HL-60 (cell line): ENCODE measurements at regions not wholly inside any gene's neighbourhood (a gene's known extent, or its start where the extent isn't known, plus 50 kb on each side); places are given as distances from the start of the nearest gene placed in this dataset.

Experiments used
- DNase-seq, 2 experiments: peaks; one replicate each; pipeline ENCODE4 v3.0.0-alpha.2; 2010 to 2020; ENCODE audit warnings: low read depth in 1 of 2, low spot score in 1 of 2
- H3K27ac ChIP-seq: fragments of 250-450 bp; sonication (Bioruptor Pico); replicated peaks from 2 replicates; pipeline ENCODE4 v1.5.1; 2020; ENCODE audit warnings: mild to moderate bottlenecking, moderate library complexity
- H3K27me3 ChIP-seq: fragments of 250-450 bp; sonication (Bioruptor Pico); 2 replicates; pipeline ENCODE4 v1.5.1; 2021; ENCODE audit warnings: mild to moderate bottlenecking, moderate library complexity; ENCODE audit not compliant: insufficient read depth, poor library complexity, severe bottlenecking
- H3K4me3 ChIP-seq: replicated peaks from 2 replicates; pipeline ENCODE4 v1.5.1; 2011; ENCODE audit warnings: mild to moderate bottlenecking, control low read depth, low read length; ENCODE audit not compliant: insufficient read depth
- GABPA ChIP-seq: IDR thresholded peaks from 2 replicates; pipeline ENCODE4 v1.6.1; 2012; ENCODE audit warnings: low read depth
- POLR2AphosphoS5 ChIP-seq: IDR thresholded peaks from 2 replicates; pipeline ENCODE4 v1.6.1; 2012; ENCODE audit warnings: low read depth
- SPI1 ChIP-seq: IDR thresholded peaks from 2 replicates; pipeline ENCODE4 v1.6.1; 2012; ENCODE audit warnings: low read depth, mild to moderate bottlenecking, borderline replicate concordance
- TF ChIP-seq, protein P1 (sequence below): IDR thresholded peaks from 2 replicates; pipeline ENCODE4 v1.6.1; 2012; ENCODE audit warnings: low read depth; ENCODE audit not compliant: insufficient replicate concordance
- TF ChIP-seq, protein P2 (sequence below): IDR thresholded peaks from one replicate; pipeline ENCODE4 v1.5.1; 2011; ENCODE audit warnings: low read length, control low read depth, inconsistent platforms; ENCODE audit not compliant: insufficient read depth

DNA sequence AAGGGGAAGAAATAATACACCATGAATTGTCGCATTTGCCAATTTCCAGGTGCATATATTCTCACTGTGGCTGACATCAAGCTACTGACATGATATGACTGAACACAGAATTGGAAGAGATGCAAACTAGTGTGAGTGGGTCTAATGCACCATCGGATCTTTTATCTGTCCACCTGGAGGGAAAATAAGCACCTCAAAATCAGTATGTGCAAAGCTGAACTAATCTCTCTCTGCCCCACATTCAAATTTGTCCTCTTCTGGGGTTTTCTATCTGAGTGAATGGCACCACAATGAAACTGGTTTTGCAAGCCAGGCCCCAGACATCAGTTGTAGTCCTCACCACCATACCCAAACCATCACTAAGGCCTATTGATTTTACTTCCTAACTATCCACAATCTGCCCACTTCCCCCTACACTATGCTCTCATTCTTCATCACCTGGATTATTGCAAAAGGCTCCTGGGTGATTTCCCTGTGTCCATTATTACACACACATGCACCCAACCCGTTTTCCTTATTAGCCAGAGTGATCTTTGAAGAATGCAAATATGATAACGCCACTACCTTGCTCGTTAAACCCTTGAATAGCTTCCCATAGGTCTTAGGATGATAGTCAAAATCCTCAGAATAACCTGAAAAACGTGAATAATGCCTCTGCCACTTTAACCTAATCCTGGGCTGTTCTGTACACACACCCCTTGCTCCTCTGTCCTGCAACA lies 159.0 kb upstream of the GMDS start:
- no peak for DNase-seq
- Histone ChIP-seq H3K27me3 (no peaks in the 10 kb centered on the region), H3K4me3 (no peak overlapping the region), H3K27ac (no peak overlapping the region)
- TF ChIP-seq, protein P1, sequence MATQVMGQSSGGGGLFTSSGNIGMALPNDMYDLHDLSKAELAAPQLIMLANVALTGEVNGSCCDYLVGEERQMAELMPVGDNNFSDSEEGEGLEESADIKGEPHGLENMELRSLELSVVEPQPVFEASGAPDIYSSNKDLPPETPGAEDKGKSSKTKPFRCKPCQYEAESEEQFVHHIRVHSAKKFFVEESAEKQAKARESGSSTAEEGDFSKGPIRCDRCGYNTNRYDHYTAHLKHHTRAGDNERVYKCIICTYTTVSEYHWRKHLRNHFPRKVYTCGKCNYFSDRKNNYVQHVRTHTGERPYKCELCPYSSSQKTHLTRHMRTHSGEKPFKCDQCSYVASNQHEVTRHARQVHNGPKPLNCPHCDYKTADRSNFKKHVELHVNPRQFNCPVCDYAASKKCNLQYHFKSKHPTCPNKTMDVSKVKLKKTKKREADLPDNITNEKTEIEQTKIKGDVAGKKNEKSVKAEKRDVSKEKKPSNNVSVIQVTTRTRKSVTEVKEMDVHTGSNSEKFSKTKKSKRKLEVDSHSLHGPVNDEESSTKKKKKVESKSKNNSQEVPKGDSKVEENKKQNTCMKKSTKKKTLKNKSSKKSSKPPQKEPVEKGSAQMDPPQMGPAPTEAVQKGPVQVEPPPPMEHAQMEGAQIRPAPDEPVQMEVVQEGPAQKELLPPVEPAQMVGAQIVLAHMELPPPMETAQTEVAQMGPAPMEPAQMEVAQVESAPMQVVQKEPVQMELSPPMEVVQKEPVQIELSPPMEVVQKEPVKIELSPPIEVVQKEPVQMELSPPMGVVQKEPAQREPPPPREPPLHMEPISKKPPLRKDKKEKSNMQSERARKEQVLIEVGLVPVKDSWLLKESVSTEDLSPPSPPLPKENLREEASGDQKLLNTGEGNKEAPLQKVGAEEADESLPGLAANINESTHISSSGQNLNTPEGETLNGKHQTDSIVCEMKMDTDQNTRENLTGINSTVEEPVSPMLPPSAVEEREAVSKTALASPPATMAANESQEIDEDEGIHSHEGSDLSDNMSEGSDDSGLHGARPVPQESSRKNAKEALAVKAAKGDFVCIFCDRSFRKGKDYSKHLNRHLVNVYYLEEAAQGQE, result no peak
- TF ChIP-seq GABPA (no peak), POLR2AphosphoS5 (no peak), SPI1 (no peak)
- TF ChIP-seq, protein P2, sequence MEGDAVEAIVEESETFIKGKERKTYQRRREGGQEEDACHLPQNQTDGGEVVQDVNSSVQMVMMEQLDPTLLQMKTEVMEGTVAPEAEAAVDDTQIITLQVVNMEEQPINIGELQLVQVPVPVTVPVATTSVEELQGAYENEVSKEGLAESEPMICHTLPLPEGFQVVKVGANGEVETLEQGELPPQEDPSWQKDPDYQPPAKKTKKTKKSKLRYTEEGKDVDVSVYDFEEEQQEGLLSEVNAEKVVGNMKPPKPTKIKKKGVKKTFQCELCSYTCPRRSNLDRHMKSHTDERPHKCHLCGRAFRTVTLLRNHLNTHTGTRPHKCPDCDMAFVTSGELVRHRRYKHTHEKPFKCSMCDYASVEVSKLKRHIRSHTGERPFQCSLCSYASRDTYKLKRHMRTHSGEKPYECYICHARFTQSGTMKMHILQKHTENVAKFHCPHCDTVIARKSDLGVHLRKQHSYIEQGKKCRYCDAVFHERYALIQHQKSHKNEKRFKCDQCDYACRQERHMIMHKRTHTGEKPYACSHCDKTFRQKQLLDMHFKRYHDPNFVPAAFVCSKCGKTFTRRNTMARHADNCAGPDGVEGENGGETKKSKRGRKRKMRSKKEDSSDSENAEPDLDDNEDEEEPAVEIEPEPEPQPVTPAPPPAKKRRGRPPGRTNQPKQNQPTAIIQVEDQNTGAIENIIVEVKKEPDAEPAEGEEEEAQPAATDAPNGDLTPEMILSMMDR, result no peak

DNA sequence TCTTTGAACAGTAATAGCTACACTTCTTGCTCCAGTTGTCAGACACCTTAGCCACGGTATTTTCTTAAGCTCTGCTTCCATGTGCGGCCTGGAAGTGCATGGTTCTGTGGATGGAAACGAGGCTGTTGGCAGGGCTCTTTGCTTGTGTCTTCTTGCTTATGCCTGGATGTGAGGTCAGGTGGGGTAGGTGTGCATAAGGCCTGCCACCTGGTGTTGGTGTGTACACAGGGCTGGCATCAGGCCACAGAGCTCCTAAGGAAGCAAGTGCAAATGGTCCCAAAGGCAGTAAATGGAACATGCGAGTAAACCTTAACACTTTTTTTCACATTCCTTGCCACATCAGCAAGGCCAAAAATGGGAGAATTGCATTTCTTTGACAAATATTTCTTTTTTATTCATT lies 158.1 kb upstream of the GMDS start:
- no peak overlapping the region for H3K4me3 ChIP-seq
- DNase-seq, result no peak
- H3K27me3 ChIP-seq, result no peaks in the 10 kb centered on the region
- no peak overlapping the region for H3K27ac ChIP-seq
- TF ChIP-seq SPI1, result no peak
- no peak for TF ChIP-seq POLR2AphosphoS5
- TF ChIP-seq GABPA, result no peak
- TF ChIP-seq, protein P1, result no peak
- TF ChIP-seq, protein P2, result no peak

DNA sequence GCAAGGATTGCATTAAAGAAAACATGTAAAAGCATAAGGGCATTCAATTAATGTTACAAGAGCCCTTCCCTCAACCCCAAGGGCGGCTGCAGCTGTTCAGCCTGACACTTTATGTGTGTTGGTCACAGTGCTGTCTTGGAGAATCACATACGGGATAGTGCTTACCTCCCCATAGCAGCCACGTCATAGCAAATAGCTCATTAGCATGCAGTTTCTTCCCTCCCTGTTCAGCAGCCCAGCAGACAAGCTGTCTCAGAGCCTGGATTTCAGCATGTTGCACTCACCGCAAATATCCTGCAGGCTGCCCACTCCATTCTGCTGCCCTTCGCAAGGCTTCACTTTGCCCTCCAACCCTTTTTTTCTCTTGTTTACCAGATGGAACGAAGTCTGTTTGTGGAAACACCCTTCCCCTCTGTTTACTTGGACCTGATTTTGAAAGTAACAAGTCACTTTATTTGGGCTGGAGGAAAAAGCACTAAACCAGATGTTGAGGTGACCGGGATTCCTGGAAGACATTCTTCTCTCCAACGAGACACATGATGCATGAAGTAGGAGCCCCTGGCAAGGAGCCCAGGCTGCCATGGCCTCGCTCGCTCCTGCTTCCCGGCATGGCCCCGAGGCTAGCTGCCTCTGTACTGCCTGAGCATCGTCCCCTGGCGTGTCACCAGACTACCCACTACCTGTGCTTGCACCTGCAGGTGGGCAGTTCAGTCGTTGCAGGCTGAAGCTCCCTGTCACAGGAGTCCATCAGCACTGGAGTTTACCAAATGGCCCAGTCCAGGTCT lies 151.6 kb upstream of the GMDS start:
- no peak overlapping the region for H3K27ac ChIP-seq
- no peak for DNase-seq
- no peak overlapping the region for H3K4me3 ChIP-seq
- no peaks in the 10 kb centered on the region for H3K27me3 ChIP-seq
- TF ChIP-seq GABPA, result no peak
- no peak for TF ChIP-seq POLR2AphosphoS5
- TF ChIP-seq, protein P1, result no peak
- TF ChIP-seq, protein P2, result no peak
- TF ChIP-seq SPI1, result no peak
